A204.1 (cell line): ENCODE measurements at regions not wholly inside any gene's neighbourhood (a gene's known extent, or its start where the extent isn't known, plus 50 kb on each side); places are given as distances from the start of the nearest gene placed in this dataset.

ENCODE experiments used
- FAIRE-seq: peaks from 2 replicates; lab custom pipeline; 2012; peaks lifted over from hg19 to GRCh38; lab: Jason Lieb, UNC

- no peak for FAIRE-seq
These were observed 52.8 kb upstream of the USP25 start for GRCh38 chr21:15676935-15677334.

GRCh38 chr21:15679630-15680029 is 50.2 kb upstream of the USP25 start:
- no peak for FAIRE-seq
